ENCODE measurements at regions not wholly inside any gene's neighbourhood (a gene's known extent, or its start where the extent isn't known, plus 50 kb on each side); places are given as distances from the start of the nearest gene placed in this dataset.

DNA sequence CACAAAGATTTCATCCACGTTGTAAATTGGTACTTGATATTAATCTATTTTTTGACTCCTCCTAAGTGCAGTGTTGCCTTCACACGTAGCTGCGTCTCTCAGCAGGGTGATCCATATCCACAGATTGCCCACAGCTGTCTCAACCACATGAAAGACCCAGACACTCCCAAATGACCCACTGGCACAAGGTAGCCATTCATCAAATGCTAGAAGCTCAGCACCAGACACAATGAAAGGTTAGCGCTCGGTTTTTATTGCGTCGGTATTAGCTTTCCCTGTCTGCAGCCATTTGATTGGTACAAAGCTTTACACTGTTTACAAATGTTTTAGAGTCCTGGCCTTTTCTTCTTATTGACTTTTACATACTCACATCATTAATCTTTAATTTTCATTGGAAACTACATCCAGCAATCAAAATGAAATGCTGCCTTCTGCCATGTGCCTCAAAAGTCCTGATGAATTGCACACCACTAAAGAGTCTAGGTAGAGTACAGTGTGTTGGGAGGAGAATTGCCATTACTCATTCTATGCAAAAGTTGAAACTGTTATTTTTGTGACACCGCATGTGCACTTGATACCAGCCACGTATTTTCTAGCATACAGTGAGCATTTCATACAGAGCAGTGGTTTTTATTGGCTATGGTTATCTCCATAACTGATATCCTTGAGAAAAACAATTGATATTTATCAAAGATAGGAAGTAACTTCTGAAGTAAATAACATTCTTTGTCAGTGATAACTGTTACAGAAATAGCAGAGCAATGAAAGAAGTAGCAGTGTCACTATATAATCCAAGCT lies 127.3 kb upstream of the NUDT7 start:
- H3F3A ChIP-seq (ENCODE audit: low read depth) = no peaks in the 10 kb centered on the region
- H3K9ac ChIP-seq = no peak overlapping the region
- no peaks in the 10 kb centered on the region for H3K27me3 ChIP-seq
- H3K4me3 ChIP-seq = no peak overlapping the region
- H3K4me2 ChIP-seq = no peak overlapping the region
- H3K27ac ChIP-seq = no peak overlapping the region
- no peaks in the 10 kb centered on the region for H3K9me3 ChIP-seq (ENCODE audit: low read depth)
- no peaks in the 10 kb centered on the region for H3K36me3 ChIP-seq
- H3K4me1 ChIP-seq = no peaks in the 10 kb centered on the region
- Mint-ChIP-seq H3K27me3 (ENCODE audit: insufficient read depth, low read depth) (peaks cover 4% of the 10 kb centered on the region), H3K36me3 (no peaks in the 10 kb centered on the region), H3K9me3 (peaks cover 3% of the 10 kb centered on the region), H3K27ac (no peak overlapping the region), H3K4me1 (peaks cover 3% of the 10 kb centered on the region), H3K4me3 (no peak overlapping the region)
- H4K20me1 ChIP-seq (ENCODE audit: low read depth) = no peaks in the 10 kb centered on the region
- no peak overlapping the region for H2AFZ ChIP-seq (replicated peaks)
- TF ChIP-seq EZH2 (IDR thresholded peaks at IDR 0.05) = no peak
- TF ChIP-seq, protein P1, sequence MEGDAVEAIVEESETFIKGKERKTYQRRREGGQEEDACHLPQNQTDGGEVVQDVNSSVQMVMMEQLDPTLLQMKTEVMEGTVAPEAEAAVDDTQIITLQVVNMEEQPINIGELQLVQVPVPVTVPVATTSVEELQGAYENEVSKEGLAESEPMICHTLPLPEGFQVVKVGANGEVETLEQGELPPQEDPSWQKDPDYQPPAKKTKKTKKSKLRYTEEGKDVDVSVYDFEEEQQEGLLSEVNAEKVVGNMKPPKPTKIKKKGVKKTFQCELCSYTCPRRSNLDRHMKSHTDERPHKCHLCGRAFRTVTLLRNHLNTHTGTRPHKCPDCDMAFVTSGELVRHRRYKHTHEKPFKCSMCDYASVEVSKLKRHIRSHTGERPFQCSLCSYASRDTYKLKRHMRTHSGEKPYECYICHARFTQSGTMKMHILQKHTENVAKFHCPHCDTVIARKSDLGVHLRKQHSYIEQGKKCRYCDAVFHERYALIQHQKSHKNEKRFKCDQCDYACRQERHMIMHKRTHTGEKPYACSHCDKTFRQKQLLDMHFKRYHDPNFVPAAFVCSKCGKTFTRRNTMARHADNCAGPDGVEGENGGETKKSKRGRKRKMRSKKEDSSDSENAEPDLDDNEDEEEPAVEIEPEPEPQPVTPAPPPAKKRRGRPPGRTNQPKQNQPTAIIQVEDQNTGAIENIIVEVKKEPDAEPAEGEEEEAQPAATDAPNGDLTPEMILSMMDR (IDR thresholded peaks at IDR 0.05) = no peak
- TF ChIP-seq EZH2phosphoT487 (IDR thresholded peaks at IDR 0.05) = no peak
- no peaks in the 10 kb centered on the region for H3K79me2 ChIP-seq (ENCODE audit: low read depth)
- no peak for DNase-seq (ENCODE audit: low spot score)

DNA sequence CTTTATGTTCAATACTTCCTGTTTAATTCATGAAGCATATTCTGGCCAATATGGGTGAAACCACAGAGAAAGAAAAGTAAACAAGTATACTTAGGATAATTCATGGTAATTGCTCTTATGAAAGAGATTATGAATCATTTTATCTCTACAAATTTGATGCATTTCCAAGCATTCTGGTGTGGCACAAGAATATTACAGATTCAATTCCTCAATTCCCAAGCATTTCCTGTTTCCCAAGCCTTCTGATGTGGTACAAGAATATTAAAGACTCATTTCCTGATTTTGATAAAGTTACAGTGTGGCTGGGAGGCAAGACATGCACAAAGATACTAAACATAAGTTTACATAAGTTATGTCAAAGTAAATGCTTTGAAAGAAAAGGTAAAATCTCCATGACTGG lies 126.1 kb upstream of the NUDT7 start:
- peaks cover 4% of the 10 kb centered on the region for H3K27me3 Mint-ChIP-seq (ENCODE audit: insufficient read depth, low read depth)
- H4K20me1 ChIP-seq (ENCODE audit: low read depth) = no peaks in the 10 kb centered on the region
- H3F3A ChIP-seq (ENCODE audit: low read depth) = no peaks in the 10 kb centered on the region
- H3K36me3 ChIP-seq = no peaks in the 10 kb centered on the region
- no peak overlapping the region for H3K27ac ChIP-seq
- DNase-seq (ENCODE audit: low spot score) = no peak
- H2AFZ ChIP-seq (replicated peaks) = no peak overlapping the region
- peaks cover 2% of the 10 kb centered on the region for H3K4me1 Mint-ChIP-seq
- H3K4me3 ChIP-seq = no peak overlapping the region
- H3K4me1 ChIP-seq = no peaks in the 10 kb centered on the region
- no peaks in the 10 kb centered on the region for H3K27me3 ChIP-seq
- H3K9me3 Mint-ChIP-seq = peaks cover 12% of the 10 kb centered on the region
- H3K9me3 ChIP-seq (ENCODE audit: low read depth) = no peaks in the 10 kb centered on the region
- no peak overlapping the region for H3K4me2 ChIP-seq
- no peak overlapping the region for H3K27ac Mint-ChIP-seq
- H3K79me2 ChIP-seq (ENCODE audit: low read depth) = no peaks in the 10 kb centered on the region
- TF ChIP-seq, protein P1 (IDR thresholded peaks at IDR 0.05) = no peak
- no peak for TF ChIP-seq EZH2phosphoT487 (IDR thresholded peaks at IDR 0.05)
- TF ChIP-seq EZH2 (IDR thresholded peaks at IDR 0.05) = no peak
- no peaks in the 10 kb centered on the region for H3K36me3 Mint-ChIP-seq
- no peak overlapping the region for H3K4me3 Mint-ChIP-seq
- no peak overlapping the region for H3K9ac ChIP-seq

DNA sequence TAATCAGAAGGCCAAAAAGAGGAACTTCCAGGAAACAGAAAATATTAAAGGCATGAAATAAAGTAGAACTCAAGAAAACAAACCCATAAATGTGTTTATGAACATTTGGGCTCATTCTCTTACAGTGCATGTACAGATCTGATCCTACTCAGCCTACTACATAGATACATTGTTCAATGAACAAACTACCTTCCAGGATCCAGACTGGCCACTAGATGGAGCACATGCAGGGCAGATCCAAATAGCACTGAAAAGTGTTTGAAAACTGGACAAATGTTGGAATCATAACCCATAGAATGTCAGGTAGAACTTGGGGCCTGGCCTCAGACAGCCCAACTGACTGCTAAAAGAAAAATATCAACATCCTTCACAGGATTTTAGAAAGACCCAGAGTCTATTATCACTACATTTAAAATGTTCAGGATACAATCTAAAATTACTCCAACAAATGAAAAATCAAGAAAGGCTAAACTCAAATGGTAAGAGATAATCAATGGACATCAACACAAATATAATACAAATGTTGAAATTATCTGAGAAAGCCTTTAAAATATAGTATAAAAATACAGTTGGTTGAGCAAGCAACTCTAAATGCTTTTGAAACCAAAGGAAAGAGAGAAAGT lies 122.4 kb upstream of the NUDT7 start:
- TF ChIP-seq, protein P1 (IDR thresholded peaks at IDR 0.05) = peak; percentile 86
- TF ChIP-seq EZH2phosphoT487 (IDR thresholded peaks at IDR 0.05) = no peak

More for the DNA sequence above, 122.4 kb upstream of the NUDT7 start:
- peaks cover 21% of the 10 kb centered on the region for H3K9me3 Mint-ChIP-seq
- no peaks in the 10 kb centered on the region for H3K27me3 ChIP-seq
- no peak overlapping the region for H3K4me3 ChIP-seq
- no peaks in the 10 kb centered on the region for H3K9me3 ChIP-seq (ENCODE audit: low read depth)
- no peaks in the 10 kb centered on the region for H3K4me1 ChIP-seq
- H4K20me1 ChIP-seq (ENCODE audit: low read depth) = no peaks in the 10 kb centered on the region
- H3K4me3 Mint-ChIP-seq = no peak overlapping the region
- H2AFZ ChIP-seq (replicated peaks) = no peak overlapping the region
- peak; percentile 49 for DNase-seq (ENCODE audit: low spot score)
- no peak overlapping the region for H3K9ac ChIP-seq
- H3K27ac Mint-ChIP-seq = no peak overlapping the region
- no peaks in the 10 kb centered on the region for H3K79me2 ChIP-seq (ENCODE audit: low read depth)
- no peaks in the 10 kb centered on the region for H3K27me3 Mint-ChIP-seq (ENCODE audit: insufficient read depth, low read depth)
- H3K4me2 ChIP-seq = no peak overlapping the region
- H3K4me1 Mint-ChIP-seq = no peaks in the 10 kb centered on the region
- no peaks in the 10 kb centered on the region for H3K36me3 ChIP-seq
- H3F3A ChIP-seq (ENCODE audit: low read depth) = no peaks in the 10 kb centered on the region
- H3K27ac ChIP-seq = no peak overlapping the region
- H3K36me3 Mint-ChIP-seq = no peaks in the 10 kb centered on the region

Data from neural progenitor cell (in vitro differentiated cells).